ENCODE measurements at regions not wholly inside any gene's neighbourhood (a gene's known extent, or its start where the extent isn't known, plus 50 kb on each side); places are given as distances from the start of the nearest gene placed in this dataset.

GRCh38 chr5:131008329-131008728 lies 156.7 kb downstream of the HINT1 start:
- Histone ChIP-seq H3K9me3 (ENCODE audit: insufficient read depth in 2 of 2, low read depth in 1 of 2, low read length in 1 of 2) (no peaks in the 10 kb centered on the region), H3K27me3 (replicated peaks in 1 of 4; ENCODE audit: control insufficient read depth in 3 of 4, extremely low read depth in 1 of 4, insufficient read depth in 3 of 4, low read length in 3 of 4) (no peaks in the 10 kb centered on the region), H3K36me3 (ENCODE audit: control insufficient read depth in 2 of 4, insufficient read depth in 4 of 4, low read length in 3 of 4) (no peaks in the 10 kb centered on the region), H3K4me2 (ENCODE audit: insufficient read depth in 1 of 2, low read depth in 2 of 2, low read length in 2 of 2) (no peak overlapping the region), H4K8ac (ENCODE audit: extremely low read depth, insufficient read depth, low read length) (no peak overlapping the region), H2AFZ (ENCODE audit: low read length) (no peak overlapping the region), H3K18ac (ENCODE audit: extremely low read depth, low read length) (no peak overlapping the region), H3K23ac (ENCODE audit: insufficient read length) (no peak overlapping the region), H4K20me1 (replicated peaks in 1 of 2; ENCODE audit: control insufficient read depth in 1 of 2, insufficient read depth in 2 of 2, low read length in 2 of 2) (no peaks in the 10 kb centered on the region), H3K56ac (replicated peaks; ENCODE audit: insufficient read length, low read depth, low read length) (no peak overlapping the region), H2BK5ac (ENCODE audit: low read depth, low read length) (no peak overlapping the region), H4K5ac (ENCODE audit: insufficient read length, low read depth, low read length) (no peak overlapping the region), H3K4ac (replicated peaks; ENCODE audit: insufficient read length, low read depth, low read length) (no peak overlapping the region), H3K9ac (replicated peaks in 1 of 4; ENCODE audit: extremely low read depth in 1 of 4, low read depth in 3 of 4, low read length in 3 of 4) (no peak overlapping the region), H2BK15ac (ENCODE audit: low read length) (no peak overlapping the region), H3K4me1 (replicated peaks in 1 of 4; ENCODE audit: control insufficient read depth in 3 of 4, insufficient read depth in 4 of 4, low read length in 3 of 4) (no peaks in the 10 kb centered on the region), H2BK12ac (ENCODE audit: low read depth, low read length) (no peak overlapping the region), H2BK120ac (replicated peaks; ENCODE audit: low read depth, low read length) (no peak overlapping the region), H3K79me1 (ENCODE audit: low read depth, low read length) (no peaks in the 10 kb centered on the region), H3K4me3 (ENCODE audit: extremely low read depth in 1 of 4, insufficient read depth in 2 of 4, low read depth in 3 of 4, low read length in 4 of 4) (no peak overlapping the region), H3K27ac (ENCODE audit: low read depth, low read length) (no peak overlapping the region), H3K14ac (ENCODE audit: insufficient read length) (no peak overlapping the region), H2AK5ac (ENCODE audit: low read depth, low read length) (no peak overlapping the region), H4K91ac (replicated peaks; ENCODE audit: insufficient read length, low read length) (no peak overlapping the region), H3K79me2 (ENCODE audit: control insufficient read depth in 1 of 2, insufficient read depth in 2 of 2, low read length in 2 of 2) (no peaks in the 10 kb centered on the region), H3K23me2 (ENCODE audit: low read depth, low read length) (no peaks in the 10 kb centered on the region), H2BK20ac (ENCODE audit: low read length) (no peak overlapping the region)
- ChIA-PET CTCF (ENCODE audit: partially characterized antibody) (interaction anchor here (1.0 to 1.7 kb wide), 5 partner anchors 11 to 866 kb away, joined by 3 to 11 read pairs (median 3); no protein-coding TSS in a partner anchor), POLR2A (ENCODE audit: partially characterized antibody) (no interaction called here)
- 91% methylated on average over 22 of the region's 24 CpGs; no CpG with 5 or more reads in 1 of the 2 experiments for WGBS, 2 experiments (ENCODE audit: extremely low coverage in 1 of 2, insufficient coverage in 1 of 2, insufficient read length in 1 of 2, insufficient replicate concordance in 2 of 2, low coverage in 1 of 2, low lambda C conversion rate in 2 of 2, missing lambda C conversion rate in 1 of 2)
- TF ChIP-seq SUZ12 (IDR thresholded peaks at IDR 0.05; ENCODE audit: low read length) = no peak
- no peak for TF ChIP-seq SIN3A (conservative IDR thresholded peaks at IDR 0.05 in 1 of 2, IDR thresholded peaks at IDR 0.05 in 1 of 2; ENCODE audit: low read depth in 1 of 2, low read length in 2 of 2)
- TF ChIP-seq SP4 (IDR thresholded peaks at IDR 0.05; ENCODE audit: low read length) = no peak
- TF ChIP-seq ATF3 (IDR thresholded peaks at IDR 0.05; ENCODE audit: insufficient read depth, low read depth, low read length) = no peak
- TF ChIP-seq CTBP2 (IDR thresholded peaks at IDR 0.05; ENCODE audit: borderline replicate concordance, insufficient read depth, insufficient read length, low read length) = no peak
- TF ChIP-seq CREB1 (IDR thresholded peaks at IDR 0.05) = no peak
- no peak for TF ChIP-seq ZNF274 (IDR thresholded peaks at IDR 0.05; ENCODE audit: borderline replicate concordance, extremely low read depth, low read length)
- TF ChIP-seq YY1 (IDR thresholded peaks at IDR 0.05; ENCODE audit: low read depth, low read length) = no peak
- TF ChIP-seq POU5F1 (IDR thresholded peaks at IDR 0.05; ENCODE audit: low read depth, low read length) = no peak
- TF ChIP-seq, protein P1, sequence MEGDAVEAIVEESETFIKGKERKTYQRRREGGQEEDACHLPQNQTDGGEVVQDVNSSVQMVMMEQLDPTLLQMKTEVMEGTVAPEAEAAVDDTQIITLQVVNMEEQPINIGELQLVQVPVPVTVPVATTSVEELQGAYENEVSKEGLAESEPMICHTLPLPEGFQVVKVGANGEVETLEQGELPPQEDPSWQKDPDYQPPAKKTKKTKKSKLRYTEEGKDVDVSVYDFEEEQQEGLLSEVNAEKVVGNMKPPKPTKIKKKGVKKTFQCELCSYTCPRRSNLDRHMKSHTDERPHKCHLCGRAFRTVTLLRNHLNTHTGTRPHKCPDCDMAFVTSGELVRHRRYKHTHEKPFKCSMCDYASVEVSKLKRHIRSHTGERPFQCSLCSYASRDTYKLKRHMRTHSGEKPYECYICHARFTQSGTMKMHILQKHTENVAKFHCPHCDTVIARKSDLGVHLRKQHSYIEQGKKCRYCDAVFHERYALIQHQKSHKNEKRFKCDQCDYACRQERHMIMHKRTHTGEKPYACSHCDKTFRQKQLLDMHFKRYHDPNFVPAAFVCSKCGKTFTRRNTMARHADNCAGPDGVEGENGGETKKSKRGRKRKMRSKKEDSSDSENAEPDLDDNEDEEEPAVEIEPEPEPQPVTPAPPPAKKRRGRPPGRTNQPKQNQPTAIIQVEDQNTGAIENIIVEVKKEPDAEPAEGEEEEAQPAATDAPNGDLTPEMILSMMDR (IDR thresholded peaks at IDR 0.05; ENCODE audit: control extremely low read depth in 1 of 3, insufficient read depth in 1 of 3, low read depth in 1 of 3, low read length in 3 of 3) = no peak
- FAIRE-seq (no peak), DNase-seq (ENCODE audit: low read depth in 1 of 2, low spot score in 2 of 2) (no peak)

Data from H1 (cell line).